NCI-H2196 treated with DMSO at 0.1 percent for 48 hours (cell line): ENCODE measurements at regions not wholly inside any gene's neighbourhood (a gene's known extent, or its start where the extent isn't known, plus 50 kb on each side); places are given as distances from the start of the nearest gene placed in this dataset.

Experiments used
- DNase-seq: peaks from one replicate; lab custom pipeline; 2025; ENCODE audit not compliant: unreplicated experiment; lab: John Stamatoyannopoulos, UW

DNA sequence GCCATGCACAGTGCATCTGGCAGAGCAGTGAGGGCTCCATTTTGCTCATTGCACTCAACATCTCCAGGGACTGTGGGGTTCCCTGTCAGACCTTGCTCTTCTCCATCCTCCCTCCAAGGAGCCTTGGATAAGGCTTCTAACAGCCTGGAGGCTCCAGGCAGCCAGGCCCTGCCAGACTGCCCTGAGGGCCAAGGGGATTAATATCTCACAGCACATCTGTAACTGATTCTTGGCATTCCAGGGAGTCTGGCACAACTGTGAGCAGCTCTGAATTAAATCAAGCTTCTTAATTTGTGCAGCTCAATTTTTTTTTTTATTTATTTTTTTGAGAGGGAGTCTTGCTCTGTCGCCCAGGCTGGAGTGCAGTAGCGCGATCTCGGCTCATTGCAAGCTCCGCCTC lies 224.5 kb upstream of the PGRMC2 start:
- DNase-seq, result no peak

DNA sequence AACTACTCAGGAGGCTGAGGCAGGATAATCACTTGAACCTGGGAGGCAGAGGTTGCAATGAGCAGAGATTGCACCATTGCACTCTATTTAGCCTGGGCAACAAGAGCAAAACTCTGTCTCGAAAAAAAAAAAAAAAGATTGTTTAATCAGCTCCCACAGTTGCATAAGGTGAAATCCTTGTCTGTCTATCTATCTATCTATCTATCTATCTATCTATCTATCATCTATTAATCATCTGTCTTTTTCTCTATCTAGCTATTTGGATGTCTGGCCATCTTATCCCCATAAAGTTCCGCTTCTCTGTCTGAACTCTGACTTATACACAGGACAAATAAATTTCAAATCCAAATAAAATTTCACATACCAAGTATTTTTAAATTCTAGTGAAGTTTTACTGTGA lies 223.2 kb upstream of the PGRMC2 start:
- DNase-seq, result no peak

DNA sequence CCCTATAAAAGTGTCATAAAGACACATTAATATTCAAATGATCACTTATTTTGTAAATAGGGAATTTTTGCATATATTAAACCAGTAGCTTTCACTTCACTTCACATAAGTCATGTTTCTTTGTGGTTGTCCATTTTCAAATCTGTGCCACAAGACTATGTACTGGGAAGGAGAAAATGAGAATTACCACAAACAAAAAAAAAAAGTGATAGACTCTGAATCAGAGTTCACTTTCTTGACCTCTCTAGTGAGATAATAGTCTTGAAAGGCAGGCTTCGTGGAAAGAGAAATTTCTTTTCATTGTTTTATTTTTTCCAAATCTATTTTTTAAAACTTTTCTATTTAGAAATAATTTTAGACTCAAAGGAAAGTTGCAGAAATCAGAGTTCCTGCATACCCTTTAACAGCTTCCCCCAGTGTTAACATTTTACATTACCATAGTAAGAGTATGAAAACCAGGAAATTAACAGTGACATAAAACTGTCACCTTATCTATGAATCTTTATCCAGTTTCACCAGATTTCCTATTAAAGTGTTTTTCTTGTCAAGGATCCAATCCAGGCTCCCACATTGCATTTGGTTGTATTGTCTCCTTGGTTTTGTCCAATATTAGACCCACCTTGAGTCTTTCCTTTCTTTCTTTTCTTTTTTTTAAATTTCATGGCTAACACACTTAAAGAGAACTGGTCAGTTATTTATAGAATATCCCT lies 215.4 kb upstream of the PGRMC2 start:
- DNase-seq, result no peak

GRCh38 chr4:128501239-128501638 lies 213.6 kb upstream of the PGRMC2 start:
- DNase-seq, result no peak

- DNase-seq, result no peak
Measured at GRCh38 chr4:128488055-128488705, 200.6 kb upstream of the PGRMC2 start.

GRCh38 chr4:128484896-128485295 lies 197.3 kb upstream of the PGRMC2 start:
- no peak for DNase-seq

DNA sequence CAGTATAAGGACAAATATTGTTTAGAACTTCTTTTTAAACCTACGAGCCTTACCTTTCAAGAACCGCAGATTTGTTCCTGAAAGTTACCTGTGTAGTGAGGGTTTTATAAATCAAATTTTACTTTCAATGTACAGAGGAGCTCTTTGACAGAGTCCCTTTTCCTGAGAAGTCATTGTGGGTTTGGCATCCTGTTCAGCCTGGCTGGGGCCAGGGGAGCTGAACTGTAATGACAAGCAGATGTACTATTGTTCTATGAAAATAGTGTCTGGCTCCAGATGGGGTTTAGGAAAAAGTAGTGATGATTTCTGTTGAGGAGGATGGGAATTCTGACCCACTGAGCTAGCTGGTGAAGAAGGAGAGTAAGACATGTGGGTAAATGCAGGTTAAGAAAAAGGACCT lies 196.2 kb upstream of the PGRMC2 start:
- DNase-seq, result no peak

DNA sequence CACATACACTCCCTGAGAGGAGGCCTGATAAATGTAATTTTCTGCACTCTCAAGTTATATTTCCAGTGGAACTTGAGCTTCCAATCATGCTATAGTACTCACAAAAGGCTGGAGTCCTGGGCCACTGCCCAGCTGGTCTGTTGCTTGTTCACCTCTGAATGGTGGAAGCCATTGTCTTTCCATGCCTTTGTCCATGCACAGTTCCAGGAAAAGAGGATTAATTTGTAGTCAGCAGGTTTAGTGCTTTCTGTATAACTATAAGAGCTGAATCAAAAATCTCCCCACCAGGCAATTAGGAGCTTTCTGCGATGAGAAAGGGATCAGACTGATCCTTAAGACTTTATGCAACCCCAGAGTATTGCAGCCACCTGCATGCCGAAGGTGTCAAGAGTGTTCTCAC lies 195.4 kb upstream of the PGRMC2 start:
- DNase-seq, result no peak

- no peak for DNase-seq
Measured at GRCh38 chr4:128481752-128482480, 194.3 kb upstream of the PGRMC2 start.

GRCh38 chr4:128480945-128481344 lies 193.3 kb upstream of the PGRMC2 start:
- no peak for DNase-seq

DNA sequence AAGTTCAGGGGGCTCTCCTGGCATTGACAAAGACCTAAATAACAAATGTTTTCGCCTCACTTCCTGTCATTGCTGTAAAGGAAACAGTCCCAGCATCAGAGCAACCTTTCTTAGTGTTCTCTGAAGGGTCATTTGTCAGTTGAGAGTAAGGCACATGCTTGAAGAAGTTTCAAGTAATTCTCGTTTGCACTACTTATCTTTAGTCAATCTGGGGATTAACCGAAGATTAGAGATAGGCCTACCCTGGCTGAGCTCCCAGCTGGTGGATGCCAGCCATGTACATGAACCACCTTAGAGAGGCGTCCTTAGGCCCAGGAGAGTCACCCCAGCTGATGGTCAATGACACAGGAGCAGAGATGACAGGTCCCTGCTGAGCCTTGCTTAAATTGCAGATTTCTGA lies 189.9 kb upstream of the PGRMC2 start:
- DNase-seq, result no peak

DNA sequence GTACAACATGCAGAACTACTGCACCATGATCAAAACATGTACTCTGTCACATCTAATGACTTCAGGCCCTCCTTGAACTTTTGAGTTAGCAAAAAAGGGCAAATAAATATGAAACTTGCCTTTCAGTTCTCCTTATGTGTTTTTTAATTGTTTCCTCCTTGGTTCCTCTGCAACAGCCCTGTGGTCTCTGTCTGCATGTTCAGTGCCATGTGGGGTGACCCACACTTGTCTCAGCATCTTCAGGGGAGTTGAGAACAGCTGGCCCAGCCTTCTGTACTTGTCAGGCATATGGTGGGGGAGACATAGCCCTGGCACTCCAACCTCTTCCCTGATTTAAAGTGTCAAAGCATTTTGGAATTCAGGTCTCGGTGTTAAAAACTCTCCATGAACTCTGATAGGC lies 188.0 kb upstream of the PGRMC2 start:
- DNase-seq, result no peak

GRCh38 chr4:128471576-128471975 lies 184.0 kb upstream of the PGRMC2 start:
- DNase-seq, result no peak

- DNase-seq, result no peak
Measured at GRCh38 chr4:128470492-128471053, 183.0 kb upstream of the PGRMC2 start.

DNA sequence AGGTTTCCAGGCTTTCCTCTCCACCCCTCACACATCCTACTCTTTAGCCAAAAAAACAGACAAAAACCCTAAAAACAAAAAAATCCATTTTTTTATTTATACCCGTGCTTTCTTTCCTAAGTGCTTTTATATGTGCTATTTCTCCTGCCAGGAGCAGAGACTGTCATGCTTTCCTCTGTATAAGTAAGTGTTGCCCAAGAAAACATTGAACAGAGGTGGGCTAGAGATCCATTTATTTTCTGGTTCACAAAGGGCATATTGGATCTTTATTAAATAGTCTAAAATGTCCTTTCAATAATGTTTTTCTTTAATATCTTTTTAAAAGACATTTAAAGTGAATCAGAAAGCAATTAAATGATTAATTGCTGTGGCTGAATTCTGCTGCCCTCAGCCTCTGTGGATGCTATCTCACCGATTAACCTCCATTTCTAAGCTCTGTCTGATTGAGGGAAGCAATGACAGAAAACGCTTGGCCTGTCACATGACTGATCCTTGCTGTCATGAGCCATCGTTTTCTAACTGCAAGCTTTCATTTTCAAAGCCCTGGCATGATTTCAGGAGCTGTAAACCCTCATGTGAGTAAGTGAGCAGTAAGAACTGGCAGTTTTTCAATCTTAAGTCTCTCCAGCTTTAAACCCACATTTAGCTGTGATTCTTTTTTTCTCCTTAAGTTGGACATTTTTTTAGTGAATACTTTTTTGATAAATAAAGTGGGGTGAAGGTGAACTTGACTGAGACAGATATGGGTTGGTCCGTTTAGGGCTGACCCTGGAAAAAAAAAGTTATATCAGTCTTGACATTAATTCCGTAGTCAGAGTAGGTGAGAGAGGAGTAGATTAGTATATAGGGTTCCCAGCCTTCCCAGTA lies 180.7 kb upstream of the PGRMC2 start:
- DNase-seq, result no peak

DNA sequence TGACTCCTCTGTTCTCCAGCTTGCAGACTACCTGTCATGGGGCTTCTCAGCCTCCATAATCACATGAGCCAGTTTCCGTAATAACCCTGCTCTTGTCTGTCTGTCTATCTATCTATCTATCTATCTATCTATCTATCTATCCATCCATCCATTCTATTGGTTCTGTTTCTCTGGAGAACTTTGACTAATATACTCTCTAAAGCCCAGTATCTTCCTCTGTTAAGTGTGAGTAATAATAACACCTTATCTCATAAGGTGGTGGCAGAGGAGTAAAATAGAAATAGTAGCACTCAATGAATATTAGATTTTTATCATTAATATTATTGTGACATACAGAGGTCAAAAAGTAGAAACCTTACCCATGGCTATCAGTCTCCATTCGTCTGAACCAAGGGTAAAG lies 177.9 kb upstream of the PGRMC2 start:
- no peak for DNase-seq

GRCh38 chr4:128463006-128463405 lies 175.4 kb upstream of the PGRMC2 start:
- no peak for DNase-seq

GRCh38 chr4:128462103-128462783 lies 174.6 kb upstream of the PGRMC2 start:
- DNase-seq, result no peak

GRCh38 chr4:128461291-128462102 lies 173.9 kb upstream of the PGRMC2 start:
- DNase-seq, result peak; percentile 10

- DNase-seq, result no peak
Measured at GRCh38 chr4:128459547-128459946, 171.9 kb upstream of the PGRMC2 start.
